GM10266 (cell line): ENCODE measurements at regions not wholly inside any gene's neighbourhood (a gene's known extent, or its start where the extent isn't known, plus 50 kb on each side); places are given as distances from the start of the nearest gene placed in this dataset.
"Not testable (repeated sequence)": the region's sequence is repeated elsewhere in the genome, so short reads cannot be mapped to it uniquely, and the experiment has no call there.

Experiments
- DNase-seq: peaks from one replicate; pipeline ENCODE4 v3.0.0; 2012; ENCODE audit errors: extremely low spot score
- CTCF ChIP-seq: IDR thresholded peaks from 2 replicates; pipeline ENCODE4 v1.5.1; 2012; ENCODE audit warnings: mild to moderate bottlenecking, low read depth; ENCODE audit not compliant: control insufficient read depth, insufficient read depth; ENCODE audit errors: missing control alignments

DNA sequence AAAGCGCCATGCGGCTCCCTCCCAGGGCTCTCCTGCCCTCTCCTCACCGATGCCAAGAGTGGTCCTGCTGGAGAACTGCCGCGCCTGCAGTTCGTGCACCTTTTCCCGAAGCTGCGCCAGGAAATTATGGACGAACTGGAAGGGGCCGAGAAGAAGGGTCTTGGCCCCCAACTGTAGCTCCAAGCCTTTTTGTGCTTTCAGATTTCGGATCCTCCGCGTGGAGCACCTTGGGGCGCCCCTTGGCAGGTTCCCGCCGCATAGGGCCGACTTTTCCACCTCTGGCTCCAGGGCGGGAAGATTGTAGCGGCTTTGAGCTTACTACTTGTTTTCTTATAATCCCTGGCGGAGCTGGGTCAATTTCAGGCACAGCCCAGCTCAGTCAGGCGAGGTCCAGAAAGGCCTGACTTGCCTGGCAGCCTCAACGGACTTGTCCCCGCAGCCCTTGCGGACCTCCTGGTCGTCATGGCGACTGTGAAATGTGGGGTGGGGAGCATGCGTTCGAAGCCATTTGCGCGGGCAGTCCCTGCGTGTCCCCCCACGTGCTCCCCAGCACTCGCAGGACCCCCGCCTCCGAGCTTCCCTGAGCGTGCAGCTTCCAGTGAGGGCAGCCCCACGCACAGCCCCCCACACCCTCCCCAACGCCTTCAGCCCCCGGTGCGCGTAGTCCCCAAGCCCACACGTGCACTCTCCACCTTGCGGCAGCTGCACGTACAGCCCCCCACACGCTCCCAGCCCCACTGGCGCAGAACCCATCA lies 129.9 kb downstream of the KBTBD2 start:
- no peak for TF ChIP-seq CTCF
- DNase-seq, result no peak

DNA sequence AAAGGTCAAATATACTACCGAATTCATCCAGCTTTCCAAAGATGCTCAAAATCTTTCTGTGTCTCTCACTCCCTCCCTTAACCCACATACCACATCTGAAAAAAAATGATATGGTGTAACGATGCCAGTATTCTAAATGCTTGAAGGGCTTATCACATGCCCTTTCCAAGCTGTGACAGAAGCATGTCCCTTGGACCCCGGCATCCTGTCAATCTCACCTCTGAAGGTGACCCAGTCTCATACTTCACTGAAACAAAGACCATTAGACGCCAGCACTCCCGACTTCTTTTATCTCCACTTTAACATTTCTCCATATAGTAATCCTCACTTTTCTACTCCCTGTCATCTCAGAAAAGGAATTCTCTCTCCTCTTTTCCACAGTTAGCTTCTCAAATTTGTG lies 130.8 kb downstream of the KBTBD2 start:
- not testable (repeated sequence) for DNase-seq

DNA sequence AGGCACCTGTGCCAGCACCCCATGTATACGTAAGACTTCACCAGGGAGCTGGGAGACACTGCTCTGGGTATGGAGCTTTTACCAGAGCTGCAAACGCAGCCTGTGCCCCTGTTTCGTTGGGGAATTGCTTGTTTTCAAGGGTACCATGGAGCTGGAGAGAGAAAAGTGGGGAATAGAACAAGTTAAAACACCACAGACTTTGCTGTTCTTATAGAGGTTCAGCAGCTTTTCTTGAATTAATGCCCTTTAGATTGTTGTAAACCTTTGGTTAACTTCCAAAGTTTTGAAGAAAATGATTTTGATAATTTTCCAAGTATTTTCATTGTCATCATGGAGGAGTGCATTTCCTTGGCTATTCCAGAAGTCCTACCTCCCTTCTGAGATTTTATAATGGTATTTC lies 131.7 kb downstream of the KBTBD2 start:
- not testable (repeated sequence) for DNase-seq

DNA sequence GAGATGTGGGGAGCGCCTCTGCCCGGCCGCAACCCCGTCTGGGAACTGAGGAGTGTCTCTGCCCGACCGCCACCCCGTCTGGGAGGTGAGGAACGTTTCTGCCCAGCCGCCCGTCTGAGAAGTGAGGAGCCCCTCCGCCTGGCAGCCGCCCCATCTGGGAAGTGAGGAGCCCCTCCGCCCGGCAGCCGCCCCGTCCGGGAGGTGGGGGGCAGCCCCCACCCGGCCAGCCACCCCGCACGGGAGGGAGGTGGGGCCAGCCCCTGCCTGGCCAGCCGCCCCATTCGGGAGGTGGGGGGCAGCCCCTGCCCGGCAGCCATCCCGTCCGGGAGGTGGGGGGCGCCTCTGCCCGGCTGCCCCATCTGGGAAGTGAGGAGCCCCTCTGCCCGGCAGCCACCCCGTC lies 137.7 kb downstream of the KBTBD2 start:
- not testable (repeated sequence) for DNase-seq

GRCh38 chr7:32748337-32748736 lies 143.2 kb downstream of the KBTBD2 start:
- not testable (repeated sequence) for DNase-seq

GRCh38 chr7:32747443-32748148 lies 144.0 kb downstream of the KBTBD2 start:
- not testable (repeated sequence) for DNase-seq

GRCh38 chr7:32741853-32742476 lies 149.6 kb downstream of the KBTBD2 start:
- DNase-seq, result not testable (repeated sequence)

- not testable (repeated sequence) for DNase-seq
These were observed 151.8 kb downstream of the KBTBD2 start for GRCh38 chr7:32739749-32740148.

DNA sequence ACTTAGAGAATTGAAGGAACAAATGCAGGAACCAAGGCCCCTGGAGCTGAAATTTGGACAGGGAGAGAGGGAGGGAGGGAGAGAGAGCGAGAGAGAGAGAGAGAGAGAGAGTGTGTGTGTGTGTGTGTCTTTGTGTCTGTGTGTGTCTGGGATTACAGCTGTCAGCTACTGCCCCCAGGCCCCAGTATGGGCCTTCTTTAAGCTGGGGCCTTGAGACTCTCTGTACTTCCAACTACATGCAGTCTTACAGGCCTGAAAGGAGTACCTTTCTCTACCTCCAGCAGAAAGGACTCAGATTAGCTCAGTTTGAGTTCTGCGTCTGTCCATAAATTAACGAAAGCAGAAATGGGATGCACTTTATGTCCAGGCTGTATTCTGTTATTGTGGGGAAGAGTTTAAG lies 153.2 kb downstream of the KBTBD2 start:
- DNase-seq, result not testable (repeated sequence)

DNA sequence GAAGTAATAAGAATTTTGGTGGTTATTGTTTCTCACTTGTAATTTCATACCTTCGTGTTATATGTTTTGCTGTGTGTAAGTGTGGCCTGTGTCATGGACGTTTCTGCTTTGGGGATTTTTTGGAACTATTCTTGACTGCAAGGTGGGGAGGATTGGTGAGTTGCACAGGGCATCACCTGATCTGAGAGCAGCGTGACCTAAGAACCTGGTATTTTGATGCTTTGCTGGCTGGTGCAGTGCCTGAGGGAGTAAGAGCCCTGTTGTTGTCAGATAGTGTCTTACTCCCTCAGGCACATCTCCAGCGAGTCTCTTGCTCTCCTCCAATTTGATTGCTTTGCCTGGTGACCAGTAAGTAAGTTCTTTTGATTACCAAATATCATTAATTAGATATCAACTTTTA lies 158.8 kb downstream of the KBTBD2 start:
- not testable (repeated sequence) for DNase-seq

GRCh38 chr7:32729335-32729675 lies 162.3 kb downstream of the KBTBD2 start:
- not testable (repeated sequence) for DNase-seq

DNA sequence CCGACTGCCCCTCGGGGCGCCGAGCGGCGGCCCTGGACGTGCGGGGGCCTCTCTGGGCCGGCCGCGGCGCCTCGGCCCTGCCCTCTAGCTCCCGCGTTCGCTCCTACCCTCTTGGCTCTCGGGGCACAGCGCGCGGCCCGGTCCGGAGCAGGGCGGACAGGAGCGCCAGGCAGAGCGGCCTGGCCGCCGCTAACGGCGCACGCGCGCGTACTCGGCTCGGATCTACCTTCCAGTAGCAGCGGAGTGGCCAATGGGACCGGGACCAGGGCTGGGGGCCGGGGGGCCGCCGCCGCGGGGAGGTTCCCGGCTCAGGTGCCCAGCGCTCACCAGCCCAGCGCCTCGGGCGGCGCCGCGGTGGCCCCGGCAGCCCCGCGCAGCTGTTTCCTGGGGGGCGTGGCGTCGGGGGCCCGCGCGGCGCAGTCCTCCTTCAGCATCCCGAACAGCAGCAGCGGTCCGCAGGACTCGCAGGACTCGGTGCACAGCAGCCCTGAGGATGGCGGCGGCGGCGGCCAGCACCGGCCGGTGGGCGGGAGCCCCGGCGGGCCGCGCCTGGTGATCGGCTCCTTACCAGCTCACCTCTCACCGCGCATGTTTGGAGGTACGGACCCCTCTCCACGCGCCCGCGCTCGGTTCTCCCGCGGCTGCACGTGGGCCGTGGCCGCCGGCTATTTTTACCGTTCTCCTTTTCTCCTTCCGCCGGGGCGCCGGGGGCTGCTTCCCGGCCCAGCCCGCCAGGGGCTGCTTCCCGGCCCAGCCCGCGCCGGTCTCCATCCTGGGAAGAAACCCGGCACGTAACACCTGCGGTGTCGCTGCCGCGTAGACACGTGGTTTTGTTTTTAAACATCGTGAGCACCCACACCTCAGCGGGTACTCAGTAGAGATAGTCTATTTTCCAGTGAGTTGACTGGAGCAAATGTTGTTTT lies 162.9 kb downstream of the KBTBD2 start:
- peak; percentile 49 for DNase-seq

DNA sequence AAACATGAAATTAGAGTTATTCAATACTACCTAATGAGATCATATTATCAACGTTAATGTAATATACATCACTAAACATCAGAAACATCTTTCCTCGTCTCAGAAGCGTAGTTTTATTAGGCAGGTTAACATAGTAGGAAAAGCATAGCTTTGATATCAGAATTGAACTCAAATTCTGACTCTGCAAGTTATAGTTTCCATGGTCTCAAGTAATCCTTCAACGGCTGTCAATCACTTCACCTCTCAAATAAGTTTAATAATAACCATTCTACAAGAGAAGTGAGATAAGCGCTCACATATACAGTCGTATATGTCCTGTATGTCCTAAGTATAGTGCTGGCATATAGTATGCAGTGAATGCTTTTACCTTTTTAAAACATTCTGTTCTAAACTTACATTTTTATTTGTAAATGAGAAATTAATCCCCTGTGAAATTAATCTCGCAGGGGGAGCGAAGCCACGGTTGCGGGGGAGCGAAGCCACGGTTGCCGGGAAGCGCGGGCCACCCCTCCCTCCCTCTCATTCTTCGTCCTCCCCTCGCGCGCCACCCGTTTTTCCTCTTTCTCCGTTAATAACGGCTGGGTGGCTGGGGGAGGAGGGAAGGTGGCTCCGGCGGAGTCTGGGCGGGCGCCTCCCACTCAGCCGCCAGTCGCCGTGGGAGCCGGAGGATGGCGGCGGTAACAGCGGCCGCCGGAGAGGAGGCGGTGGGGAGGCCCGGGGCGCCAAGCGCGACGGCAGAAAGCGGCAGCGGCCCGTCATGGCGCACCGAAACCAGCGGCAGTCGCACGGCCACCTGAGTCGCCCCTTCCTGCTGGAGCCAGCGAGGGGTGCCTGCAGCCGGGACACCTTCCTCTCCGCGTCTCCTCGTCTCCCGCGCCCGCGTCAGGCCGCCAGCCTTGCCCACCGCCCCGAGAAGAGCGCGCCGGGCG lies 163.8 kb downstream of the KBTBD2 start:
- DNase-seq, result peak; percentile 54

DNA sequence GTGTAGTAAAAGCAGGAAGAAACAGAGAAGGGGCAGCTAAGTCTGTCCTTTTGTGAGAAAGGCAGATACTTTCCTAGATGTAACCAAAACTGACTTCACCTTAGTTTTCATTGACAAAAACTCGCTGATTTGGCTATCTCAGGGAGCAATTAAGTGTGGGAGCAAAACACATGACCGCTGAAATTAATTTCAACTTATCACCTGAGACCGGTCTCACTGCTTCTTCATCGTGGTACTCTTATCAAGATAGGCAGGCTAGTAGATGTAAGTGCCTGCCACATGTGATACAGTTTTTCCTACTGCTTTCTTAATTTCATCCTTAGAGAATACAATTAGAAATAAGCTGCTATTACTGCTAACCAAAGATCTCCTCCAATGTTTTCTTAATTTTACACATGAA lies 168.7 kb downstream of the KBTBD2 start:
- not testable (repeated sequence) for DNase-seq
